GM21723 (cell line): ENCODE measurements at regions not wholly inside any gene's neighbourhood (a gene's known extent, or its start where the extent isn't known, plus 50 kb on each side); places are given as distances from the start of the nearest gene placed in this dataset.

Experiments used
- ATAC-seq: cut with Tn5 transposase; IDR thresholded peaks from one replicate; pipeline ENCODE4 v1.9.1; 2021; ENCODE audit warnings: mild to moderate bottlenecking, moderate library complexity; ENCODE audit not compliant: unreplicated experiment

DNA sequence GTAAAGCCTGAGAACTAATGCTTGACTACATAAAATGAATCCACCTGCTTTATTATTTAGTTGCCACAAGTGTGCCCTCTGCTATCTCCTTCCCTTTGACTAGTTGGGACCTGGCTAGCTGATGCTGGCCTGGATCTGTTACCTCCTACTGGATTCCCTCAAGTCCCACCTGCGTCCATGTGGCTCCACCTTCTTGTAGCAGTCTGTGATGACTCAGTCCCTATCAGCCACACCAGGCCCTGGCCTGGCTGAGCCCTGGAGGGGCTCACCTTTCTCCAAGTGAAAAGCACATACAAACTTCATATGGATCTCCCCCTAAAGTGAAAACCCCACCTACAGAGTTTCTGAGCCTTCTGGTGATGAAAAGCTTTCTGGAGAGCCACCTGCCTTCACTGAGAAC lies 611.4 kb downstream of the SEMA5A start:
- no peak for ATAC-seq

DNA sequence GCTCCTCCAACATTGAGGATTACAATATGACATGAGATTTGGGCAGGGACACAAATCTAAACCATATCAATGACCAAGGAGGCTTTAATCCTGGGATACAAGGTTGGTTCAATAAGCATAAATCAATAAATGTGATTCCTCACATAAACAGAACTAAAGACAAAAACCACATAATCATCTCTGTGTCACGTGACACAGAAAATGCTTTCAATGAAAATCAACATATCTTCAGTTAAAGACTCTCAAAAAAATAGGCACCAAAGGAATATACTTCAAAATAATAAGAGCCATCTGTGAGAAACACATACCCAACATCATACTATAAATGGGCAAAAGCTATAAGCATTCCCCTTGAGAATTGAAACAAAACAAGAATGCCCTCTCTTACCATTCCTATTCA lies 604.9 kb downstream of the SEMA5A start:
- ATAC-seq, result no peak

DNA sequence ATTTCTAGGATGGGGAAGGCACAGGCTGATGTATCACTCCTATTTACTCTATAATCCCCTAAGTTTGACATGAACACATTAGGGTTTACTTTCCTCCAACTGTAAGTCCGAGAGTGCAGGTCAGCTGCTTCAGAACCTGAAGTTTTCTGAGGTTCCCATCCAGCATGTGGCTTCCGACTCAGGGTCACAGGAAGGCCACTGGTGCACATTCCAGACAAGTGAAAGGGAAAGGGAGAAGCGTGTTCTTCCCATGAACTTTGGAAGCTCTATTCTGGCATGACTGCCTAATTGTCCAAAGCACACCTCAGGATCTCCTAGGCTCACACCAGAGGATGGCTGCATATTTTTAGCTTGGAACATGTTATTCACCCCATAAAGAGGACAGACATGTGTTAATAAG lies 602.6 kb downstream of the SEMA5A start:
- ATAC-seq, result no peak

DNA sequence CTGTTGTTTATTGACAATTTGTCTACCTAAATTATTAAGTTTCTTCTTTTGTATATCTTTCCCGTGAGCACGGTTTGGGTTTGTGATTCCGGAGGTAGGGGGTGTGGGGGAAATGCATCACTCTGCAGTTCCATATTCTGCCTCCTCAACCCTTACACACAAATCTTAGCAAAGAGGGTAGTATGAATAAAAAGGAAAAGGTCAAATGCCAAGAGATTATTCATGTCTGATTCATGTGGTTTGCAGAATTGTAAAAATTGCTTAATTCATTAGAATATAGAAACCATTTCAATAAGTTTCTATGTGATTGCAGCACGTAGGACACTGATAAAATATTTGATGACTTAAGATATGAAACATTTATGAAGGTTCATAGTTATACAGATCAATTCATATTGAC lies 601.9 kb downstream of the SEMA5A start:
- no peak for ATAC-seq

DNA sequence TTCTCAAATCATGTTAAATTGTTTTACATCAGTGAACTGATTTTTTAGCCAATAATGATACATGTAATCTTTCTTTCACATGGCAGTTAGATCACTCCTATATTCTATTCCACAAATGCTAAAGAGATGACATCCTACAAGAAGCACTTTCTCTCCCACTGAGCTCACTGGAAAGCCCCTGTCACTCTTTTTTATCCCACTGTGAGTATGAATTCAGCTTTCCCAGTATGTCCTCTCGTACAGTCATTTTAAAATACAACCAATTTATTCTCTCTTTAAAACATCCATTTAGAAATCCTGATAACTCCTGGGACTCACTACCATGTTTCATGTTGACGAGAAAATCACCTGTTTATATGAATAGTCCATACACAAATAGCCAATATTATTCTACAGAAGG lies 599.9 kb downstream of the SEMA5A start:
- no peak for ATAC-seq

DNA sequence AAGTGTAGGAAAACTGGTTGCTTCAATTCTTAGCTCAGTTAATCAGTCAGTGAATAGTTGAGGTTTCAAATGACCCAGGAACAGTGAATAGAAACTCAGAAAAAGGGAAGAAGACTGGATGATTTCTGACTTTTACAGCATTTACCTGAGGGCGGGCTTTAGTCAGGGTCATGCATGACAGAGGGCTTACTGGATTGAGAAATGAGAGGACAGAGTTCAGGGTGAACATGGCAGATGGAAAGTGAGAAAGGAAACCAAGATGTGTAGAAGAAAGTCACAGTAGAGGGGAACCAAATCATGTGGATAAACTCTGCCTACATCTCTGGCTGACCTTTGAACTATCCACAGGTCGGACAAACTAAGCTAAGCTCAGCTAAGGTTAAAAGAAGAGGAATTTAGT lies 596.0 kb downstream of the SEMA5A start:
- peak; percentile 92 for ATAC-seq

DNA sequence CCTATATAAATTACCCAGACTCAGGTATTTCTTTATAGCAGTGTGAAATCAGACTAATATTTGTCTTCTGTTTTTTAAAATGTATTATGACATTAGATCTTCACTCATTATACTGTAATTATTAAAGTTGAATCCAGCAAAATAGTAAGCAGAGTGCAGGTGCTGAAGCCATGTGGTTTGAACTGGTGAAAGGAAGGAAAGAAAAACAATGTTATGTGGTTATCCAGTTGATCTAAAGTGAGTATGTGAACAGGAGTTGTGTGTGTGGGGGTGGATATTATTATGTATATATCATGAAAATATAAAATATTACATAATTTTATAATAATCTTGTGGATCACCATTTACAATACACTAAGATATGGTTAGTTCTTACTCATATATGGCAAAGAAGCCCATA lies 593.7 kb downstream of the SEMA5A start:
- ATAC-seq, result no peak

DNA sequence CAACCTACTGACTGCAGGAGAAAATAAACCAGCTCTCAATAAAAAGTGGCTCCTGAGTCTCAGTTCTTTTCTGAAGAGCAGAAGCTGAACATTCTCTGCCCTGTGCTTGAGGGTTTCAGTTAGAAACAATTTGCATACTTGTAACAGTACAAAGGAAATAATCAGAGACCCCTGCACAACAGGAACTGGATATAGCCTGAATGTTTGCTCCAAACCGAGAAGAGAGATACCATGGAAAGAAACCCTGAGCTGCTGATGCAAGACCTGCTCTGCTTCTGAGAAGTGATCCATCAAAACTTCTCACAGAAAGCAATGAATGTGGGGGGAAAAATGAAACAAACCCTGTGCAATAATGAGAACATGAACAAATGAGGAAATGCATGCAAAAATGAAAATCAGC lies 592.9 kb downstream of the SEMA5A start:
- no peak for ATAC-seq

DNA sequence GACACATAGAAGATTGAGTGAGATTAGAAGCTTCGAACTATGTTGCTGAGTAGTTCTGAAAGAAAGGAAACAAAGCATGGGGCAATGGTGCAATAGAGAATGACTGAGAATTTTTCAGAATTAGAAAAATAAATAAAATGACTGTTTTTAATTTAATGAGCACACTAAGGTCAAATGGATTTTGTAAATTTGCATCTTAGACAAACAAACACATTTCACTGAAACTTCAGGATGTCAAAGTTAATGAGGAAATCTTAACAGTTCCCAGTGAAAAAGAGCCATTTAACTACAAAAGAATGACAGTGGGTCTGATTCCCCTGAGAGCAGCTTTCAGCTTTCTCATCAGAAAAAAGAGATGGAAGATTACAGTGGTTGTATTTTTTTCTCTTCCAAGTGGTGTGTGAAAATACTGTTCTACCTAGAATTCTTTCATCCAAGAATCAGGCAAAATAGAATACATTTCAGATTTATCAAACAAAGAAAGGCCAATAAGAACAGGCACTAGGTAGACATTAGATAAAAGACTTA lies 591.9 kb downstream of the SEMA5A start:
- no peak for ATAC-seq

DNA sequence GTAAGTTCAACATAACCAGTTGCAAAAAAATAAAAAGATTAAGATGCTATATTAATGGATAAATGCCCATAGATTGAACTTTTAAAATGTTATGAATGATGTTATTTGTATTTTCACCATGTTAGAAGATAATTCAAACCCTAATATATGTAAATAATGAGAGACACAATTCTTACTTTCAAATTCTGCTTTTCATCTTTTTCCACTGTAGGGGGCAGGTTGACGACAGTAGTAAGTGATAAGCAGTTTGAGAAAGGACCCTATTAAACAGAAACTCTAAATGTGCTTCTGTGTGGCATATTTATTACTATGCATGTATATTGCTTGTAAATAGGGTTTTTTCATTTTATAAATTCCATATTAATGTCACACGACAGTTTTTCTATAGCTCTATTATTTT lies 591.1 kb downstream of the SEMA5A start:
- ATAC-seq, result no peak

DNA sequence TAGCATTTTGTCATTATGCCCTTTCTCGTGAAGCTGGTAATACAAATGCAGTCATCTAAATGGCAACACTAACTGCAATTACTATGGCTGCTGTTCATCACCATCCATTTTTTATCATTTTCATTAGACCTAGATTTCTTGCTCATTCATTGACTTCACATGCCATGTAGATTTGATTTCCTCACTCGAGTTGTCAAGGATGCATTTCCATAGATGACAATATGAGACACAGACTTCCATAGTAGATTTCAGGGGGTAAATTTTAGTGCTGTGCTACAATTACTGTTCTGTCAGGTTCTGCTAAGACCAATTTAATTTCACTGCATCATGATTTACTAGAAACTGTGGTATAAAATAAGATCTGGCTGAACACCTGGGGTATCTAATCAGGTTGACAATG lies 589.2 kb downstream of the SEMA5A start:
- ATAC-seq, result no peak

DNA sequence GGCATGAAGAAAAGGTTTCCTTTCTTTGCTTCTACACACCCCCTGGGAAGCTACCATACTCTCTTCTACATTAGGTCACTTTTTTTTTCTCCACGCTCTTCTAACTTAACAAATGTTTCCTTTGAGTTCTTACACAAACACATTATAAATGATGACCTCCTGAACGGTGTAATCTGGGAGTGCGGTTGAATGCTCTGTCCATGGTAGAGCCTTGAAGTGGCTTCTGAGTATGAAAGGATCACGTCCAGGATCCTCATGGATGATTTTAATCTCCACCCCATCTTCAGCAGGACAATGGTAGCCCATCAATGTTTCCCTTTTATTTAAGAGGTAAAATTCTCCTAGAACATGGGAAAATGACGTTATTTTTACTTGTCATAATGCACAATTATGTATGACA lies 587.3 kb downstream of the SEMA5A start:
- ATAC-seq, result no peak

DNA sequence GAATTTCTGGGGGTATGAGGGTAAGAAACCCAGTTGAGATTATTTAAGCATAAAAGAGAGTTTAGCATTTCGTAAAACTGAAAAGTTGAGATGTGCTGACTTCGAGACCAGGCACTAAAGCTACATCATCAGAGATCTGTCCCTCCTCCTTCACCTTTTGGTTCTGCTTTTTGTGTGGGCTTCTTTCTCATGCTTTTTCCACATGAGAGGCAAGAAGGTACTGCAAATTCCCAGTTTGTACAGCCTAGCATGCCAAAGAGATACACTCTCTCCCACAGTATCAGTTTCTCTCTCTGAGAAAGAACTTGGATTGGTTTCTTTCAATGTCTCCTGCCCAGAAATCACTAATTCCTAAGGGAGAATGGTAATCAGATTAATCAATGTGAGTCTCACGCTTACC lies 584.7 kb downstream of the SEMA5A start:
- ATAC-seq, result no peak

DNA sequence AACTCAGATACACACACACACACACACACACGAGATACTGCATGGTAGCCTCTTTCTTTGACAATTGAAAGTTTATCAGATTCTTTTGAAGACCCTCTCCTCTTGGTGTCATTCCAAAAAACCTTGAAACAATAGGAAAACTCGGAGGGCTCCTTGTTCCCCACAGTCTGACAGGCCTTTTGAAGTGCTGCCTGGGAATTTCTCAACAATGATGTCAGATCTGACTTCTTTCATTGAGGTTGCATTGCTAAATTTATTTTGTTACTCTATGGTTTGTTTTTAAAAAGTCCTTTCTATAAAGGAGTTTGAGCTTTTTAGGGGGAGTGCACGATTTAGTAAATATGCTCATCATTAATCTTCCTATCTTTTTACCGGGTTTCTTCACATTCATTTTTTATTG lies 583.9 kb downstream of the SEMA5A start:
- ATAC-seq, result no peak

DNA sequence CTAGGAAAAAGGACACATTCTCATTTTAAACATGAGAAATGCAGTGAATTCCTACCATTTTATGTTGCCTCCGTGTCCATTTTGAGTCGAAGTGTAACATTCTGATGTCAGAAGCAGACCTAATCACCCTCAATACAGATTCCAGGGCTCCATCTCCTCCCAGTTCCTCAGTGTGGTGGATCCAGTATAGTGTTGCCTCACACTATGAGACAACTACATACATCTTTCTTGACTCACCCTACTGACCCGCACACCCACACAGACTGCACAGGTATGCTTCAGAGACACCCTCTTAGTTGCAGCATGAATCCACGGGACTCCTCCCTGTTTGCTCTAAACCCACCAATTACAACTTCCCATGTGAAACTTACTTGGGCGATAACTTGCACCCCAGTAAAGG lies 564.9 kb downstream of the SEMA5A start:
- ATAC-seq, result no peak

DNA sequence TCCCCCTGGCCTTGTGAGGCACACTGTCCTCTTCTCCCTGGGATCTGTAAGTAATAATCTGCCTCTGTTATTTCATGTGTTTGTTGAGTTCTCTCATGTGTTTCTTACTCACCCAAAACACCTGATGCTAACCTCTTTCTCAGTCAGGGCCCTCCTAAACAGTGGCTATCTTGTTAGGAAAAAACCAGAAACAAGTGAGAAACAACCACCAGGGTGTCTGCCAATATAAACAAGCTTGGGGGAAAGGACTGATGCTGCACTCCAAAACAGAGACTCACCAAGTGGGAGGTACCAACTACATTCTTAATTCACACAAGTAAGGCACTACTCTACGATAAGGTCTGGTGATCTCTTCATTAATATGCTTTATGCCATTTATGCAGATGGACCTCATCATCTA lies 564.4 kb downstream of the SEMA5A start:
- no peak for ATAC-seq

DNA sequence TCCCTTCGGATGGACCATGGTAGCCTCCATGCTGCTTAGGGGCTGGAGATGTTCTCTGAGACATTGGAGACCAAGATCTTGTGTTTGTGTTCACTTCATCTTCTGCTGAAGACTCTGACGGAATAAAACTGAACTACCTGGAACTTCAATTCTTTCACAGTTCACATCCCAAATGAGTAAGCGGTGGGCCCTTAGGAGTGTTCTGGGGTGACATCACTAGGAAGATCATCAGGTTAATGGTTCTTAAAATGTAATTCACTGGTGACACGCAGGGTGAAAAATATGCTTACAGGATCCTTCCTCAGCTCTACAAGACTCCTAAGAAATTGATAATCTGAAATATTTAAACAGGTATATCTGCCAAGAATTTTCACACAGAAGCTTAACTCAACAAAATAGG lies 561.5 kb downstream of the SEMA5A start:
- ATAC-seq, result no peak
